22Rv1 (cell line): ENCODE measurements at regions not wholly inside any gene's neighbourhood (a gene's known extent, or its start where the extent isn't known, plus 50 kb on each side); places are given as distances from the start of the nearest gene placed in this dataset.

Source experiments
- ZFX ChIP-seq: fragments of 450-650 bp; IDR thresholded peaks from 2 replicates; pipeline ENCODE4 v1.6.1; 2017; ENCODE audit warnings: antibody characterized with exemption, borderline replicate concordance
- TF ChIP-seq, protein P1 (sequence below): fragments of 450-650 bp; IDR thresholded peaks from 2 replicates; pipeline ENCODE4 v1.5.1; 2017; ENCODE audit warnings: mild to moderate bottlenecking

DNA sequence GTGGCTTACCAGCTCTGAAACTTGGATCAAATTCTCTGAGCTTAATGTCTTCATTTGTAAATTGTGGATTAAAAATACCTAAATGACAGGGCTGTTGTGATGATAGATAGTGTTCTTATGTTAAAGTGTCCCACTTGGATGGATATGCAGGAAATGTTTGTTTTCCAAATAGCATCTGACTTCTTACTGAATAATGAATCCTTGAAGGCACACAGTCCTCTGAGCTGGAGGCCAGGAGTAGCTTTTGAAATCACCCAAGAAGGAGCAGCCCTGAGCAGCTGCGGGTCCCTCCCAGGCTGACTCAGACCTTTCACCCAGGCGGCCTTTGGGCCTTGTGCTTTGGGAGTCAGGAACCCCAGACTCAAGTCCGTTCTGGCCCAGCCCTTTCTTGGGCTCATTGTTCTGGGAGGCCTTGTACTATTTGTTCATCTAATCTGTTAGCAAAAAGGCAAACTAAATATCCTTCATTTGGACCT, 173.0 kb upstream of the GATA6 start:
- TF ChIP-seq, protein P1, sequence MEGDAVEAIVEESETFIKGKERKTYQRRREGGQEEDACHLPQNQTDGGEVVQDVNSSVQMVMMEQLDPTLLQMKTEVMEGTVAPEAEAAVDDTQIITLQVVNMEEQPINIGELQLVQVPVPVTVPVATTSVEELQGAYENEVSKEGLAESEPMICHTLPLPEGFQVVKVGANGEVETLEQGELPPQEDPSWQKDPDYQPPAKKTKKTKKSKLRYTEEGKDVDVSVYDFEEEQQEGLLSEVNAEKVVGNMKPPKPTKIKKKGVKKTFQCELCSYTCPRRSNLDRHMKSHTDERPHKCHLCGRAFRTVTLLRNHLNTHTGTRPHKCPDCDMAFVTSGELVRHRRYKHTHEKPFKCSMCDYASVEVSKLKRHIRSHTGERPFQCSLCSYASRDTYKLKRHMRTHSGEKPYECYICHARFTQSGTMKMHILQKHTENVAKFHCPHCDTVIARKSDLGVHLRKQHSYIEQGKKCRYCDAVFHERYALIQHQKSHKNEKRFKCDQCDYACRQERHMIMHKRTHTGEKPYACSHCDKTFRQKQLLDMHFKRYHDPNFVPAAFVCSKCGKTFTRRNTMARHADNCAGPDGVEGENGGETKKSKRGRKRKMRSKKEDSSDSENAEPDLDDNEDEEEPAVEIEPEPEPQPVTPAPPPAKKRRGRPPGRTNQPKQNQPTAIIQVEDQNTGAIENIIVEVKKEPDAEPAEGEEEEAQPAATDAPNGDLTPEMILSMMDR, result no peak
- no peak for TF ChIP-seq ZFX
